ENCODE measurements at regions not wholly inside any gene's neighbourhood (a gene's known extent, or its start where the extent isn't known, plus 50 kb on each side); places are given as distances from the start of the nearest gene placed in this dataset.

GRCh38 chr20:6333110-6333509 lies 210.3 kb upstream of the FERMT1 start:
- H3K9me3 ChIP-seq (ENCODE audit: insufficient read depth in 2 of 2, low read depth in 1 of 2, low read length in 1 of 2), result no peaks in the 10 kb centered on the region
- no peak for TF ChIP-seq RXRA (IDR thresholded peaks at IDR 0.05; ENCODE audit: insufficient read depth, low read depth, low read length)
- TF ChIP-seq KDM1A (IDR thresholded peaks at IDR 0.05; ENCODE audit: borderline replicate concordance, low read length), result no peak
- no peak for TF ChIP-seq SIRT6 (IDR thresholded peaks at IDR 0.05; ENCODE audit: low read length)
- no peak for TF ChIP-seq CHD2 (IDR thresholded peaks at IDR 0.05; ENCODE audit: low read length)
- no peak for TF ChIP-seq KDM4A (IDR thresholded peaks at IDR 0.05; ENCODE audit: low read depth, low read length, severe bottlenecking)
- no peak for TF ChIP-seq SRF (IDR thresholded peaks at IDR 0.05; ENCODE audit: low read depth, low read length)
- no peak for TF ChIP-seq SUZ12 (IDR thresholded peaks at IDR 0.05; ENCODE audit: low read length)
- TF ChIP-seq GABPA (IDR thresholded peaks at IDR 0.05; ENCODE audit: borderline replicate concordance, insufficient read depth, low read length), result no peak
- TF ChIP-seq BRCA1 (IDR thresholded peaks at IDR 0.05; ENCODE audit: low read depth, low read length), result no peak
- H4K91ac ChIP-seq (replicated peaks; ENCODE audit: insufficient read length, low read length), result no peak overlapping the region
- no peak overlapping the region for H3K4me2 ChIP-seq (ENCODE audit: insufficient read depth in 1 of 2, low read depth in 2 of 2, low read length in 2 of 2)
- no peak overlapping the region for H4K5ac ChIP-seq (ENCODE audit: insufficient read length, low read depth, low read length)
- H2BK5ac ChIP-seq (ENCODE audit: low read depth, low read length), result no peak overlapping the region
- no peak overlapping the region; the same call in 1 of the 2 replicates for H3K18ac ChIP-seq (ENCODE audit: extremely low read depth, low read length)
- DNase-seq (ENCODE audit: low read depth in 1 of 2, low spot score in 2 of 2) (no peak), FAIRE-seq (no peak)
- H3K9ac ChIP-seq (replicated peaks in 1 of 4; ENCODE audit: extremely low read depth in 1 of 4, low read depth in 3 of 4, low read length in 3 of 4), result no peak overlapping the region
- POLR2A ChIA-PET (ENCODE audit: partially characterized antibody), result no interaction called here
- no peak overlapping the region for H3K23ac ChIP-seq (ENCODE audit: insufficient read length)
- CTCF ChIA-PET (ENCODE audit: partially characterized antibody), result interaction anchor here (0.7 to 1.3 kb wide), 2 partner anchors 11 to 953 kb away, joined by 3 read pairs; no protein-coding TSS in a partner anchor
- 84% methylated on average over 4 of the region's 5 CpGs; no CpG with 5 or more reads in 1 of the 2 experiments for WGBS, 2 experiments (ENCODE audit: extremely low coverage in 1 of 2, insufficient coverage in 1 of 2, insufficient read length in 1 of 2, insufficient replicate concordance in 2 of 2, low coverage in 1 of 2, low lambda C conversion rate in 2 of 2, missing lambda C conversion rate in 1 of 2)
- H3K4me1 ChIP-seq (replicated peaks in 1 of 4; ENCODE audit: control insufficient read depth in 3 of 4, insufficient read depth in 4 of 4, low read length in 3 of 4), result no peaks in the 10 kb centered on the region
- no peaks in the 10 kb centered on the region for H3K79me2 ChIP-seq (ENCODE audit: control insufficient read depth in 1 of 2, insufficient read depth in 2 of 2, low read length in 2 of 2)
- no peak overlapping the region for H3K4me3 ChIP-seq (ENCODE audit: extremely low read depth in 1 of 4, insufficient read depth in 2 of 4, low read depth in 3 of 4, low read length in 4 of 4)
- H3K27me3 ChIP-seq (replicated peaks in 1 of 4; ENCODE audit: control insufficient read depth in 3 of 4, extremely low read depth in 1 of 4, insufficient read depth in 3 of 4, low read length in 3 of 4), result no peaks in the 10 kb centered on the region
- H3K27ac ChIP-seq (ENCODE audit: low read depth, low read length), result no peak overlapping the region
- no peak overlapping the region for H2BK15ac ChIP-seq (ENCODE audit: low read length)
- no peaks in the 10 kb centered on the region for H3K23me2 ChIP-seq (ENCODE audit: low read depth, low read length)
- H4K20me1 ChIP-seq (replicated peaks in 1 of 2; ENCODE audit: control insufficient read depth in 1 of 2, insufficient read depth in 2 of 2, low read length in 2 of 2), result no peaks in the 10 kb centered on the region
- no peak overlapping the region for H2AK5ac ChIP-seq (ENCODE audit: low read depth, low read length)
- no peak overlapping the region for H3K56ac ChIP-seq (replicated peaks; ENCODE audit: insufficient read length, low read depth, low read length)
- H3K36me3 ChIP-seq (ENCODE audit: control insufficient read depth in 2 of 4, insufficient read depth in 4 of 4, low read length in 3 of 4), result no peaks in the 10 kb centered on the region
- H2BK20ac ChIP-seq (ENCODE audit: low read length), result no peak overlapping the region
- no peak overlapping the region for H3K14ac ChIP-seq (ENCODE audit: insufficient read length)
- no peak overlapping the region for H3K4ac ChIP-seq (replicated peaks; ENCODE audit: insufficient read length, low read depth, low read length)
- H3K79me1 ChIP-seq (ENCODE audit: low read depth, low read length), result no peaks in the 10 kb centered on the region
- no peak overlapping the region for H2BK120ac ChIP-seq (replicated peaks; ENCODE audit: low read depth, low read length)
- no peak overlapping the region for H4K8ac ChIP-seq (ENCODE audit: extremely low read depth, insufficient read depth, low read length)
- H2BK12ac ChIP-seq (ENCODE audit: low read depth, low read length), result no peak overlapping the region; the same call in 1 of the 2 replicates
- no peak overlapping the region for H2AFZ ChIP-seq (ENCODE audit: low read length)
